ENCODE measurements at regions not wholly inside any gene's neighbourhood (a gene's known extent, or its start where the extent isn't known, plus 50 kb on each side); places are given as distances from the start of the nearest gene placed in this dataset.

- no peak for DNase-seq
These were observed 90.4 kb upstream of the ATF7IP start for GRCh38 chr12:14275111-14275510.

DNA sequence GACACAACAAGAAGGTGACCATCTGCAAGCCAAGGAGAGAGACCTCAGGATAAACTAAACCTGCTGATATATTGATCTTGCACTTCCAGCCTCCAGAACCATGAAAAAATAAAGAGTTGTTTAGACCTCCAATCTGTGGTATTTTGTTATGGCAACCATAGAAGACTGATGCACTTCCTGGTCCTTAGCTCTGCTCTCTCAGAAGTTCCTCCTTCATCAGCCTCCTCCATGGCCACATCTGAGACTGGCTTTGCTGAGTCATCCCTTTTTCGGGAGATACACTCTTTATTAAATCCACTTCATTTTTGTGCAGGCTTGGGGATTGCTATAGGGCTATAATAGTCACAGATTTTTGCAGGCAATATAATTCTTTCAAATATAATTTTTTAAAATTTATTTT is 89.6 kb upstream of the ATF7IP start:
- DNase-seq = no peak

GRCh38 chr12:14278294-14278953 is 87.1 kb upstream of the ATF7IP start:
- peak in 2 of 3 donors; percentile 32 to 55 for DNase-seq

GRCh38 chr12:14279845-14280244 is 85.6 kb upstream of the ATF7IP start:
- no peak for DNase-seq

GRCh38 chr12:14280921-14281320 is 84.6 kb upstream of the ATF7IP start:
- no peak for DNase-seq

DNA sequence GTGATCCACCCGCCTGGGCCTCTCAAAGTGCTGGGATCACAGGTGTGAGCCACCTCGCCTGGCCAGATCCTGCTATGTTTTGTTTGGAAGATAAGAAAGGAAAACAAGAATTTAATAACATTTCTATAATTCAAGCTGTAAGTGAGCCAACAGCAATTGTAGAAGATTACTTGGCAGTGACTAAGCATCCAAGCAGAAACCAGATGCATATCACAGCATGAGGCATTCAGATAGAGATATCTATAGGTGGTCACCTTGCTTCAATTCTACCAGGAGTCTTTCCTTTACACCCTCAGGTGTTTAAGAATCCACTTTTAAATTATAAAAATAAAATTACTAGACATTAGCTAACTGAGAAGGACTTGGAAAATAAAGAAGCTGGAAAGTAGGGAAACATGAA is 83.9 kb upstream of the ATF7IP start:
- no peak for DNase-seq

DNA sequence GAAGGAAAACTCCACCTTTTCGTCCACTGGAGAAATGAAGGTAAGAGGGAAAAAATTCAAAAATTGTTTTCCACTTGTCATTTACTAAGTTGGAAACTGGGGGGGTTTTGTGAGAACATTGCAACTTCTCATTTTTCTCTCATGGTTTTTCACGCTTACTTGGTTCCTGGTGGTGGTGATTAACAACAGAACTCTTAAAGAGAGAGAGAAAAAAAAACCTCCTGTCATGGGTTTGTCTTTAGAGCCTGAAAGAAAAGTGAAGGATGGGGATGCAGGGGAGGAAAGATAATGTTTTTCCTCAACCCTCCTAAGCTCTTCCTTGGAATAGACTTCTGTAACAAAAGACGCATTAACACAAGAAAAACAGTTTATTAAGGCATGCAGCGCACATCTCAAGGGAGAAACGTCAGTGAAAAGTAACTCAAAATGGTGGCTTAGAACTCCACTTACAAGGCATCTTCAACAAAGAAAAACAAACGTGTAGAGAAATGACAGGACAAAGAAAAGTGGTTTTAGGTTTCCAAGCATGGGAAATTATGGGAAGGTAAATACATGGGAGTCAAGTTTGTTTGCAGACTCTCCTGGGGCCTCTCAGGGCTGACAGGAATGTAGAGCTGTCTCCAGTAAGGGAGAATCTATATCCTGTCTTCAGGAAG is 81.9 kb upstream of the ATF7IP start:
- no peak for DNase-seq

DNA sequence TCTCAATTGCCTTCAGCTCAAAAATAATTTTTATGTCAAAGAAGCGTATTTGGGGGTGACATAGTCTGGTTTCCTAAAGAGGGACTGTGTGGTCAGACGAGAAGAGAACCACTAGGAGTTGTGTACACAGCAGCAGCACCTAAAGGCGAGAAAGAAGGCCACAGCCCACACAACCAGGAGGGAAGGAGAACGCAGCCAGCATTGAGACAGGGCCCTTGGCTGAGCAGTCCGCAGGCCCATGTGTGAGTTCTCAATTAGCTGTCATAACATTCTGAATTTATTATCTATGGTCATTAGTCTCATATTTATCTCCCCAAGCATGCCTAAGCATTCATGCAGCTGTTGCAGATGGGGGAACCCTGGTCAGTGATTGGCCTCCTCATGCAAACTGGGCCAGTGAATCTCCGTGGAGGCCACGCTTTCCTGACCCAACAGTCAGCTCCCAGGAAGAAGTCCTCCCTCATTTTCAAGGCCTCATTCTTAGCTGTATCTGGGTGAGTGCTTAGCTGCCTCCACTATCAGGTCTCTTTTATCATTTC is 81.2 kb upstream of the ATF7IP start:
- peak in 2 of 3 donors; percentile 48 to 84 for DNase-seq

DNA sequence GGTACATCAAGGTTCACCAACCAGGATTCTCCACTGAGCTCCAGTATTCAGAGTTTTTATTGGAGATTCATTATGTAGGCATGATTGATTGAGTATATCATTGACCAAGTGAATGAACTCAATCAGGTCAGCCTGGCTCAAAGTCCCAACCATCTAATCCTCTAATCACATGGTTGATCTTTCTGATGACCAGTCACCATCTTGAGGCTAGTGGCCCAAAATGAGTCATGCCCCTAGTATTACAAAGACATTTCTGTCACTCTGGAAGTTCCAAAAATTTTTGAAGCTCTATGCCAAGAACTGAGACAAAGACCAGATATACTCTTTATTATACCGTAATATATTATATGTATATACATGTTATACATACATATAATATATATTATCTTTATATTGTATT is 75.9 kb upstream of the ATF7IP start:
- no peak for DNase-seq

GRCh38 chr12:14290951-14291350 is 74.5 kb upstream of the ATF7IP start:
- no peak for DNase-seq

DNA sequence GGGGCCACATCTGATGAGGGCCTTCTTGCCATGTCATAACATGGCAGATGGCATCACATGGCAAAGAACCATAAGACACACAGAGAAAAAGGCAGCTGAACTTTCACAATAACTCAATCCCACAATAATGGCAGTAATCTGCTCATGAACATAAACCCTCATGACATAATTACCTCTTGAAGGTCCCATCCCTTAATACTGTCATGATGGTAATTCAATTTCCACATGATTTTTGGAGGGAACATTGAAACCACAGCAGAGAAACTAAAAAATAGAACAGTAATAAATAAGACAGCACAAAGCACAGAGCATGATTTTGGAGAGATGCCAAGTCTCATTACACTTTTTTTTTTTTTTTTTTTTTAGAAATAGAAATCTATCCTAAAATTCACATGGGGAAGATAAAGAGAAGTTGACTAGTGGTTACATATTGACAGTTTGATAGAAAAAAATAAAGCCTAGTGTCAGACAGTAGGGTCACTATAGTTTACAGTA is 61.8 kb upstream of the ATF7IP start:
- peak in 1 of 3 donors; percentile 29 for DNase-seq

DNA sequence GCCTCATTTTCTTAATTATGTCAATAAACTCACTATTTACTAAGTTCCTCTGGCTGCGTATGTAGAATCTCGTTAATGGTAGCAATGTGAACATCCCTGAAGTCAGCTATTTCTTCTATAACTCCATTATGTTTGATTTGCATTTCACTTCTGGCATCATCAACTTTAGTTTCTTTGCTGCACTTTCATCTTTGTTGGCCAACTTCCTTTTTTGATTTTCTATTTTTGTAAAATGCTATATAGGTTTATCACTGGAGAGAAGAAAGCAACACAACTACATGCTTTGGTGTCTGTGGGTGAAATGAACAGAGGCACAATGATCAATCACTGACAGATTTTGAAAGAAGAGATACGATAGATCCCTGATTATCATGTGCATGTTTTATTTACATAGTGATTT is 58.5 kb upstream of the ATF7IP start:
- DNase-seq = no peak

GRCh38 chr12:14308516-14308915 is 57.0 kb upstream of the ATF7IP start:
- DNase-seq = no peak

GRCh38 chr12:14310866-14311265 is 54.6 kb upstream of the ATF7IP start:
- DNase-seq = no peak

DNA sequence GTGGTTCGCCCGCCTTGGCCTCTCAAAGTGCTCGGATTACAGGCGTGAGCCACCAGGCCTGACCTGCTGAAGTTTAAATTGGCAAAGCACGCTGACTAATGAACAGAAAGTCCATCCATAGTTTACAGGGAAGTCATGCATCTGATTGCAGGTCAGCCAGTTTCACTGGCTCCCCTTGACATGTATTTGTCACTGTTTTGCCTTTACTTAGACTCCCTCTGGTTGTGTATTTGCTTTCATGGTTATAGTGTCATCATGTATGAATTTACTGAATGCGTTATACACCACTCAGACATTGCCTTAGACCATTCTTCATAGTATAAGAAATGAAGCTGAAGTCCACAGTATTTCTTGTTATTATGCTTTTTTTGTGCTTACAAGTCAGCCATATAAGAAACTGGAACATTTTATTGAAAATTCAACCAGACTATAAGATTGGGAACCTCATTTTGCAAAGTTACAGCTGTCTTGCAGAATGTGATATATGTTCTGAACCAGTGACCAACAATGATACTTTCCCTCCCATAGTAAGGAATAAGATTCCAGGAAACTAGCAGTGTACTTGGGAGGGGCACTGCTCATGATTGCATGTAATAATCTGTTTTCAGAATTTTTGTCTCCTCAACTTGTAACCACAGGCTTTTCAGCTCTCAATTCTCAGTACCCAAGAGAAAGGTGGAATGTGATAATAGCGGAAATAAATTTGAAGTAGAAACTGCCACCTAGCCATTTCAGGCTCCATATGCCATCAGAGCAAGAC is 51.9 kb upstream of the ATF7IP start:
- no peak for DNase-seq

- DNase-seq = peak in 1 of 3 donors; percentile 11
These were observed 50.7 kb upstream of the ATF7IP start for GRCh38 chr12:14314801-14315200.

GRCh38 chr12:14315501-14315900 is 50.0 kb upstream of the ATF7IP start:
- no peak for DNase-seq

Data from muscle of back (tissue), 3 donors.